ENCODE measurements at regions not wholly inside any gene's neighbourhood (a gene's known extent, or its start where the extent isn't known, plus 50 kb on each side); places are given as distances from the start of the nearest gene placed in this dataset.

DNA sequence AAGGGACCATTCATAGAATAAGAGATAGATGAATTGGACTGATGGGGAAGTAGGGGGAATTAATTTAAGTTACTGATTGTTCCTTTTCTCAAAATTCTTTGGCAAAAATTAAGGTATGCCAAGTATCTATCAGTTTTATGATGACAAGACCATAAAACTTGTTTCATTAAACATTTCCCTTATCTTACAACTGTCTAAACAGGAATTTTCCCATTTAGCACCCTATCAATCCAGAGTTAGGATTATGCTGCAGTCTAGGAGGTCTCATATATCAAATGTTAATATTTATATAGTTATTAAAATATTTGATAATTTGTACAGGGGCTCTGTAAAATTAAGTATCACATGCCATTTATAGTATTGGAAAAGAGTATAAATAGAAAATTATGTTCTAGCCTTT, 51.5 kb upstream of the ARID1B start:
- Histone ChIP-seq H3K9ac (ENCODE audit: low read length) (no peak overlapping the region), H3K9me3 (ENCODE audit: low read length) (no peaks in the 10 kb centered on the region), H3K27me3 (ENCODE audit: insufficient read depth, low read depth, low read length) (peaks cover 47% of the 10 kb centered on the region), H3K9me2 (ENCODE audit: insufficient read depth, low read length) (no peaks in the 10 kb centered on the region), H4K20me1 (ENCODE audit: insufficient read depth) (no peaks in the 10 kb centered on the region), H3F3A (ENCODE audit: insufficient read depth, low read length, poor library complexity, severe bottlenecking) (no peaks in the 10 kb centered on the region), H2AFZ (ENCODE audit: low read depth, low read length) (no peak overlapping the region), H3K4me2 (ENCODE audit: low read length) (no peak overlapping the region), H3K79me2 (replicated peaks; ENCODE audit: insufficient read depth, low read length) (no peaks in the 10 kb centered on the region), H3K27ac (ENCODE audit: low read length) (no peak overlapping the region), H3K36me3 (ENCODE audit: insufficient read depth, low read length) (no peaks in the 10 kb centered on the region), H3K4me3 (ENCODE audit: low read length) (no peak overlapping the region)
- TF ChIP-seq, protein P1, sequence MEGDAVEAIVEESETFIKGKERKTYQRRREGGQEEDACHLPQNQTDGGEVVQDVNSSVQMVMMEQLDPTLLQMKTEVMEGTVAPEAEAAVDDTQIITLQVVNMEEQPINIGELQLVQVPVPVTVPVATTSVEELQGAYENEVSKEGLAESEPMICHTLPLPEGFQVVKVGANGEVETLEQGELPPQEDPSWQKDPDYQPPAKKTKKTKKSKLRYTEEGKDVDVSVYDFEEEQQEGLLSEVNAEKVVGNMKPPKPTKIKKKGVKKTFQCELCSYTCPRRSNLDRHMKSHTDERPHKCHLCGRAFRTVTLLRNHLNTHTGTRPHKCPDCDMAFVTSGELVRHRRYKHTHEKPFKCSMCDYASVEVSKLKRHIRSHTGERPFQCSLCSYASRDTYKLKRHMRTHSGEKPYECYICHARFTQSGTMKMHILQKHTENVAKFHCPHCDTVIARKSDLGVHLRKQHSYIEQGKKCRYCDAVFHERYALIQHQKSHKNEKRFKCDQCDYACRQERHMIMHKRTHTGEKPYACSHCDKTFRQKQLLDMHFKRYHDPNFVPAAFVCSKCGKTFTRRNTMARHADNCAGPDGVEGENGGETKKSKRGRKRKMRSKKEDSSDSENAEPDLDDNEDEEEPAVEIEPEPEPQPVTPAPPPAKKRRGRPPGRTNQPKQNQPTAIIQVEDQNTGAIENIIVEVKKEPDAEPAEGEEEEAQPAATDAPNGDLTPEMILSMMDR (IDR thresholded peaks at IDR 0.05; ENCODE audit: poor library complexity, severe bottlenecking): no peak
- TF ChIP-seq EP300 (conservative IDR thresholded peaks at IDR 0.05; ENCODE audit: poor library complexity, severe bottlenecking) (no peak), POLR2AphosphoS5 (IDR thresholded peaks at IDR 0.05) (no peak), EZH2 (IDR thresholded peaks at IDR 0.05; ENCODE audit: borderline replicate concordance, insufficient read depth, low read length, poor library complexity, severe bottlenecking) (no peak), SMC3 (conservative IDR thresholded peaks at IDR 0.05; ENCODE audit: poor library complexity) (no peak), MXI1 (conservative IDR thresholded peaks at IDR 0.05; ENCODE audit: poor library complexity, severe bottlenecking) (no peak), TAF1 (IDR thresholded peaks at IDR 0.05; ENCODE audit: low read depth) (no peak), RAD21 (conservative IDR thresholded peaks at IDR 0.05) (no peak)
- TF ChIP-seq, protein P2, sequence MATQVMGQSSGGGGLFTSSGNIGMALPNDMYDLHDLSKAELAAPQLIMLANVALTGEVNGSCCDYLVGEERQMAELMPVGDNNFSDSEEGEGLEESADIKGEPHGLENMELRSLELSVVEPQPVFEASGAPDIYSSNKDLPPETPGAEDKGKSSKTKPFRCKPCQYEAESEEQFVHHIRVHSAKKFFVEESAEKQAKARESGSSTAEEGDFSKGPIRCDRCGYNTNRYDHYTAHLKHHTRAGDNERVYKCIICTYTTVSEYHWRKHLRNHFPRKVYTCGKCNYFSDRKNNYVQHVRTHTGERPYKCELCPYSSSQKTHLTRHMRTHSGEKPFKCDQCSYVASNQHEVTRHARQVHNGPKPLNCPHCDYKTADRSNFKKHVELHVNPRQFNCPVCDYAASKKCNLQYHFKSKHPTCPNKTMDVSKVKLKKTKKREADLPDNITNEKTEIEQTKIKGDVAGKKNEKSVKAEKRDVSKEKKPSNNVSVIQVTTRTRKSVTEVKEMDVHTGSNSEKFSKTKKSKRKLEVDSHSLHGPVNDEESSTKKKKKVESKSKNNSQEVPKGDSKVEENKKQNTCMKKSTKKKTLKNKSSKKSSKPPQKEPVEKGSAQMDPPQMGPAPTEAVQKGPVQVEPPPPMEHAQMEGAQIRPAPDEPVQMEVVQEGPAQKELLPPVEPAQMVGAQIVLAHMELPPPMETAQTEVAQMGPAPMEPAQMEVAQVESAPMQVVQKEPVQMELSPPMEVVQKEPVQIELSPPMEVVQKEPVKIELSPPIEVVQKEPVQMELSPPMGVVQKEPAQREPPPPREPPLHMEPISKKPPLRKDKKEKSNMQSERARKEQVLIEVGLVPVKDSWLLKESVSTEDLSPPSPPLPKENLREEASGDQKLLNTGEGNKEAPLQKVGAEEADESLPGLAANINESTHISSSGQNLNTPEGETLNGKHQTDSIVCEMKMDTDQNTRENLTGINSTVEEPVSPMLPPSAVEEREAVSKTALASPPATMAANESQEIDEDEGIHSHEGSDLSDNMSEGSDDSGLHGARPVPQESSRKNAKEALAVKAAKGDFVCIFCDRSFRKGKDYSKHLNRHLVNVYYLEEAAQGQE (IDR thresholded peaks at IDR 0.05; ENCODE audit: borderline replicate concordance): no peak

- H3K36me3 ChIP-seq (ENCODE audit: insufficient read depth, low read length): no peaks in the 10 kb centered on the region
- H3K27ac ChIP-seq (ENCODE audit: low read length): no peak overlapping the region
- H3K27me3 ChIP-seq (ENCODE audit: insufficient read depth, low read depth, low read length): peaks cover 5% of the 10 kb centered on the region
- no peaks in the 10 kb centered on the region for H3K79me2 ChIP-seq (replicated peaks; ENCODE audit: insufficient read depth, low read length)
- no peaks in the 10 kb centered on the region for H3F3A ChIP-seq (ENCODE audit: insufficient read depth, low read length, poor library complexity, severe bottlenecking)
- H3K4me3 ChIP-seq (ENCODE audit: low read length): no peak overlapping the region
- H2AFZ ChIP-seq (ENCODE audit: low read depth, low read length): no peak overlapping the region
- H3K9me2 ChIP-seq (ENCODE audit: insufficient read depth, low read length): no peaks in the 10 kb centered on the region
- no peaks in the 10 kb centered on the region for H3K9me3 ChIP-seq (ENCODE audit: low read length)
- no peaks in the 10 kb centered on the region for H4K20me1 ChIP-seq (ENCODE audit: insufficient read depth)
- no peak overlapping the region for H3K9ac ChIP-seq (ENCODE audit: low read length)
- H3K4me2 ChIP-seq (ENCODE audit: low read length): no peak overlapping the region
- no peak for TF ChIP-seq SMC3 (conservative IDR thresholded peaks at IDR 0.05; ENCODE audit: poor library complexity)
- TF ChIP-seq EZH2 (IDR thresholded peaks at IDR 0.05; ENCODE audit: borderline replicate concordance, insufficient read depth, low read length, poor library complexity, severe bottlenecking): no peak
- TF ChIP-seq RAD21 (conservative IDR thresholded peaks at IDR 0.05): no peak
- no peak for TF ChIP-seq EP300 (conservative IDR thresholded peaks at IDR 0.05; ENCODE audit: poor library complexity, severe bottlenecking)
These were observed 56.2 kb upstream of the ARID1B start for GRCh38 chr6:156720691-156721685.

Data from neural cell (in vitro differentiated cells).